Testis (tissue), 2 donors: ENCODE measurements at regions not wholly inside any gene's neighbourhood (a gene's known extent, or its start where the extent isn't known, plus 50 kb on each side); places are given as distances from the start of the nearest gene placed in this dataset.

Experiments used
- POLR2A ChIP-seq: fragments of 450-650 bp; IDR thresholded peaks from one replicate; pipeline ENCODE4 v1.6.1; 2017; ENCODE audit warnings: antibody characterized with exemption, mild to moderate bottlenecking, moderate library complexity
- TF ChIP-seq, protein P1 (sequence below), 3 experiments: fragments of 450-650 bp in 2 of 3; fragments of 200-600 bp in 1 of 3; sonication (generic) in 1 of 3; IDR thresholded peaks; one replicate each; pipeline ENCODE4 v1.5.1; 2016 to 2019; ENCODE audit warnings: antibody characterized with exemption in 3 of 3, mild to moderate bottlenecking in 2 of 3, moderate library complexity in 1 of 3

DNA sequence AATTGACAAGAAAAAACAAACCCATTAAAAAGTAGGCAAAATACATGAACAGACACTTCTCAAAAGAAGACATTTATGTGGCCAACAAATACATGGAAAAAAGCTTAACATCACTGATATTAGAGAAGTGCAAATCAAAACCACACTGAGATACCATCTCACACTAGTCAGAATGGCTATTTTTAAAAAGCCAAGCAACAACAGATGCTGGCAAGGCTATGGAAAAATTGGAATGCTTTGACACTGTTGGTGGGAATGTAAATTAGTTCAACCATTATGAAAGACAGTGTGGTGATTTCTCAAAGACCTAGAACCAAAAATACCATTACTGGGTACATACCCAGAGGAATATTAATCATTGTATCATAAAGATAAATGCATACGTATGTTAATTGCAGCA lies 641.1 kb upstream of the B3GALT2 start:
- TF ChIP-seq, protein P1, sequence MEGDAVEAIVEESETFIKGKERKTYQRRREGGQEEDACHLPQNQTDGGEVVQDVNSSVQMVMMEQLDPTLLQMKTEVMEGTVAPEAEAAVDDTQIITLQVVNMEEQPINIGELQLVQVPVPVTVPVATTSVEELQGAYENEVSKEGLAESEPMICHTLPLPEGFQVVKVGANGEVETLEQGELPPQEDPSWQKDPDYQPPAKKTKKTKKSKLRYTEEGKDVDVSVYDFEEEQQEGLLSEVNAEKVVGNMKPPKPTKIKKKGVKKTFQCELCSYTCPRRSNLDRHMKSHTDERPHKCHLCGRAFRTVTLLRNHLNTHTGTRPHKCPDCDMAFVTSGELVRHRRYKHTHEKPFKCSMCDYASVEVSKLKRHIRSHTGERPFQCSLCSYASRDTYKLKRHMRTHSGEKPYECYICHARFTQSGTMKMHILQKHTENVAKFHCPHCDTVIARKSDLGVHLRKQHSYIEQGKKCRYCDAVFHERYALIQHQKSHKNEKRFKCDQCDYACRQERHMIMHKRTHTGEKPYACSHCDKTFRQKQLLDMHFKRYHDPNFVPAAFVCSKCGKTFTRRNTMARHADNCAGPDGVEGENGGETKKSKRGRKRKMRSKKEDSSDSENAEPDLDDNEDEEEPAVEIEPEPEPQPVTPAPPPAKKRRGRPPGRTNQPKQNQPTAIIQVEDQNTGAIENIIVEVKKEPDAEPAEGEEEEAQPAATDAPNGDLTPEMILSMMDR (IDR thresholded peaks at IDR 0.05), result no peak
- no peak for TF ChIP-seq POLR2A
